Lower lobe of right lung (tissue), 2 donors: ENCODE measurements at regions not wholly inside any gene's neighbourhood (a gene's known extent, or its start where the extent isn't known, plus 50 kb on each side); places are given as distances from the start of the nearest gene placed in this dataset.
"Not testable (repeated sequence)": the region's sequence is repeated elsewhere in the genome, so short reads cannot be mapped to it uniquely, and the experiment has no call there.

Experiments used
- ATAC-seq, 2 donors: fragments of 200-7000 bp; cut with Tn5 transposase; one replicate each; pipeline ENCODE4 v1.9.1; 2020 to 2022; ENCODE audit warnings: mild to moderate bottlenecking in 2 of 2, moderate library complexity in 2 of 2
- DNase-seq: peaks from one replicate; pipeline ENCODE4 v3.0.0-alpha.2; 2020
- H3K27ac ChIP-seq: fragments of 200-600 bp; one replicate; pipeline ENCODE4 v1.8.0; 2022
- H3K27me3 ChIP-seq: fragments of 200-600 bp; one replicate; pipeline ENCODE4 v1.8.0; 2022; ENCODE audit warnings: low read depth
- H3K36me3 ChIP-seq: fragments of 200-600 bp; one replicate; pipeline ENCODE4 v1.8.0; 2022; ENCODE audit warnings: mild to moderate bottlenecking
- H3K4me1 ChIP-seq: fragments of 200-600 bp; one replicate; pipeline ENCODE4 v1.8.0; 2022
- H3K4me3 ChIP-seq: fragments of 200-600 bp; one replicate; pipeline ENCODE4 v1.8.0; 2022; ENCODE audit warnings: mild to moderate bottlenecking
- H3K9me3 ChIP-seq: fragments of 200-600 bp; one replicate; pipeline ENCODE4 v1.8.0; 2022
- CTCF ChIP-seq: fragments of 200-600 bp; IDR thresholded peaks from one replicate; pipeline ENCODE4 v1.8.0; 2022; ENCODE audit warnings: antibody characterized with exemption, mild to moderate bottlenecking
- intact Hi-C: fragments of 100-400 bp; cut with DNase I; formaldehyde crosslinking; loops from one replicate; pipeline ENCODE4 v1.11.0; 2022
- donor health status: DM: no; HTN: yes; CAD: no; lungs with severe emphysema.

- ATAC-seq (no peak), DNase-seq (no peak)
- intact Hi-C loops = no loop called here
- H3K4me1 ChIP-seq = peaks cover 10% of the 10 kb centered on the region
- no peaks in the 10 kb centered on the region for H3K36me3 ChIP-seq
- no peak overlapping the region for H3K4me3 ChIP-seq
- no peak overlapping the region for H3K27ac ChIP-seq
- peaks cover 3% of the 10 kb centered on the region for H3K27me3 ChIP-seq
- no peaks in the 10 kb centered on the region for H3K9me3 ChIP-seq
- no peak for TF ChIP-seq CTCF
Measured at GRCh38 chr3:69484507-69485393, 98.9 kb upstream of the FRMD4B start.

- TF ChIP-seq CTCF = no peak
Measured at GRCh38 chr3:69483449-69483848, 97.6 kb upstream of the FRMD4B start.

GRCh38 chr3:69480986-69481385 is 95.1 kb upstream of the FRMD4B start:
- H3K4me1 ChIP-seq, H3K9me3 ChIP-seq, H3K36me3 ChIP-seq, H3K27ac ChIP-seq, H3K4me3 ChIP-seq, intact Hi-C loops, H3K27me3 ChIP-seq, ATAC-seq, DNase-seq: not testable (repeated sequence)

More at GRCh38 chr3:69483449-69483848, 97.6 kb upstream of the FRMD4B start:
- no peak for DNase-seq
- ATAC-seq = no peak
- intact Hi-C loops = no loop called here
- Histone ChIP-seq H3K27me3 (peaks cover 3% of the 10 kb centered on the region), H3K9me3 (no peaks in the 10 kb centered on the region), H3K27ac (no peak overlapping the region), H3K4me1 (peaks cover 10% of the 10 kb centered on the region), H3K36me3 (no peaks in the 10 kb centered on the region), H3K4me3 (no peak overlapping the region)

GRCh38 chr3:69474186-69474585 is 88.3 kb upstream of the FRMD4B start:
- intact Hi-C loops = no loop called here
- Histone ChIP-seq H3K9me3 (no peaks in the 10 kb centered on the region), H3K4me1 (no peaks in the 10 kb centered on the region), H3K36me3 (no peaks in the 10 kb centered on the region), H3K4me3 (no peak overlapping the region), H3K27me3 (no peaks in the 10 kb centered on the region), H3K27ac (no peak overlapping the region)
- ATAC-seq (no peak), DNase-seq (no peak)
- TF ChIP-seq CTCF = no peak

- no peaks in the 10 kb centered on the region for H3K4me1 ChIP-seq
- no peak for DNase-seq
- no peaks in the 10 kb centered on the region for H3K27me3 ChIP-seq
- H3K4me3 ChIP-seq = no peak overlapping the region
- no peaks in the 10 kb centered on the region for H3K9me3 ChIP-seq
- no peak for ATAC-seq
- H3K27ac ChIP-seq = no peak overlapping the region
- no peak for TF ChIP-seq CTCF
- intact Hi-C loops = no loop called here
- no peaks in the 10 kb centered on the region for H3K36me3 ChIP-seq
Measured at GRCh38 chr3:69472093-69472492, 86.2 kb upstream of the FRMD4B start.

- Histone ChIP-seq H3K9me3 (no peaks in the 10 kb centered on the region), H3K27ac (no peak overlapping the region), H3K27me3 (no peaks in the 10 kb centered on the region), H3K4me1 (no peaks in the 10 kb centered on the region), H3K36me3 (no peaks in the 10 kb centered on the region), H3K4me3 (no peak overlapping the region)
- ATAC-seq (no peak), DNase-seq (no peak)
- TF ChIP-seq CTCF = no peak
- intact Hi-C loops = no loop called here
Measured at GRCh38 chr3:69463531-69463930, 77.6 kb upstream of the FRMD4B start.
